ENCODE measurements at regions not wholly inside any gene's neighbourhood (a gene's known extent, or its start where the extent isn't known, plus 50 kb on each side); places are given as distances from the start of the nearest gene placed in this dataset.

DNA sequence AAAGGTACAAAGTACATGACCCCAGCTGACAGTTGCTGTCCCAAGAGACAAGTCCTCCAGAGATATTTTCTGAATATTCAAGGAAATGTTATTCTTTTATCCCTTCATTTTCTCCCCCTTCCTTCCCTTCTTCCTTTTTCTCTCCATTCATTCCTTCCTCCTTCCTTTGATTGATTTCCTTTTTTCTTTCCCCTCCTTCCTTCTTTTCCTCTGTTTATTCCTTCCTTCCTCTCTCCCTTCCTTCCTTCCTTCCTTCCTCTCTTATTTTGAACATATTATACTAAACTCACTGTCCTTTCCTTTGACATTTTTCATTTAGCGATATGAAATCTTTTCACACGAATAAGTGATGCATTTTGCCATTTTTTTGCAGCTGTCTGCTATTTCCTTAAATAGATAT, 73.2 kb upstream of the HDDC2 start:
- dilution Hi-C loops (cut with HindIII; ENCODE audit: low sequenced_read_pairs, unreplicated experiment) = no loop called here
- TF ChIP-seq CEBPB (IDR thresholded peaks at IDR 0.05; ENCODE audit: low read depth, low read length) (no peak), MXI1 (IDR thresholded peaks at IDR 0.05; ENCODE audit: borderline replicate concordance, low read depth, low read length) (no peak)
- Histone ChIP-seq H2BK15ac (ENCODE audit: low read depth, low read length) (no peak overlapping the region), H3K9me1 (ENCODE audit: insufficient read depth, low read length) (no peaks in the 10 kb centered on the region), H3K56ac (ENCODE audit: extremely low read depth, insufficient read depth, low read length) (no peak overlapping the region), H3K23ac (ENCODE audit: low read depth, low read length) (no peak overlapping the region), H3K18ac (ENCODE audit: low read depth, low read length) (no peak overlapping the region), H3K9ac (ENCODE audit: low read depth, low read length) (no peak overlapping the region), H2AK9ac (replicated peaks; ENCODE audit: low read depth, low read length, poor library complexity) (no peak overlapping the region), H3K4ac (ENCODE audit: low read depth, low read length) (no peak overlapping the region), H2AK5ac (ENCODE audit: low read depth, low read length) (no peak overlapping the region), H3K36me3 (ENCODE audit: control insufficient read depth, insufficient read depth, low read length) (no peaks in the 10 kb centered on the region), H3K27me3 (ENCODE audit: control insufficient read depth, insufficient read depth, low read length) (peaks cover 7% of the 10 kb centered on the region), H4K20me1 (ENCODE audit: insufficient read depth, low read length) (no peaks in the 10 kb centered on the region), H3K4me1 (ENCODE audit: control insufficient read depth, insufficient read depth, low read length) (peaks cover 3% of the 10 kb centered on the region; the same call in 1 of the 2 replicates), H2BK120ac (ENCODE audit: low read depth, low read length) (no peak overlapping the region), H2AFZ (replicated peaks; ENCODE audit: low read length, poor library complexity) (no peak overlapping the region), H3K4me3 (ENCODE audit: insufficient read depth, low read depth, low read length) (no peak overlapping the region), H4K5ac (ENCODE audit: low read depth, low read length) (no peak overlapping the region), H4K8ac (ENCODE audit: low read depth in 2 of 2, low read length in 2 of 2) (no peak overlapping the region), H3K9me3 (ENCODE audit: control insufficient read depth, insufficient read depth, low read length) (no peaks in the 10 kb centered on the region), H3K14ac (replicated peaks; ENCODE audit: low read depth, low read length) (no peak overlapping the region), H3K27ac (ENCODE audit: insufficient read depth, low read length) (no peak overlapping the region), H4K91ac (ENCODE audit: insufficient read depth, low read depth, low read length) (no peak overlapping the region), H2BK20ac (ENCODE audit: low read depth, low read length) (no peak overlapping the region), H3K79me1 (ENCODE audit: low read depth in 1 of 2, low read length in 2 of 2) (no peaks in the 10 kb centered on the region), H3K4me2 (ENCODE audit: low read depth, low read length) (no peak overlapping the region), H2BK5ac (ENCODE audit: low read depth, low read length, poor library complexity, severe bottlenecking) (no peak overlapping the region)
- in situ Hi-C loops (cut with MboI; ENCODE audit: low sequenced_read_pairs) = no loop called here
- ChIA-PET CTCF (no interaction called here), POLR2A (ENCODE audit: unreplicated experiment) (no interaction called here)
- no TSS peak for BruUV-seq (replicated peaks)
- WGBS, 2 experiments (ENCODE audit: extremely low coverage in 2 of 2, insufficient read length in 1 of 2) = no CpG with 5 or more reads among the region's 2 CpGs
- intact Hi-C loops (cut with micrococcal nuclease) = no loop called here
- DNase-seq (no peak), ATAC-seq (ENCODE audit: low read depth) (no peak)
